ENCODE measurements at regions not wholly inside any gene's neighbourhood (a gene's known extent, or its start where the extent isn't known, plus 50 kb on each side); places are given as distances from the start of the nearest gene placed in this dataset.

DNA sequence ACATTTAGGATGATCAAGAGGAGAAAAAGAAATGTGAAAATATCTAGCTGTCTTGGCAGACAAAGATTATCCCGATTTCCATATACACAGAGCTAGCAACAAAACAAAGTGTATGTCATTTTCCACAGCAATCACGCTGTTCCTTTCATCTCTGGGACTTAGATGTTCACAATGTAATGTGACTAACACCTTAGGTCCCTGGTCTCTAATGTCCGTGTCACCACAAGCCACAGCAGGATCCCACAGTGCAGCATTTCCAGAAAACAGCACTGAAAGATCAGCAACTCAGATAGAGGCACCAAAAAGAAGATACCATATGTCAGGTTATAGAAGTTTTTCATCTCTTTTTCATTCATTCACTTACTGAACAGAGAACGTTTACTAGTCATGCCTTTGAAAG lies 118.0 kb upstream of the TNPO1 start:
- TF ChIP-seq, protein P1, sequence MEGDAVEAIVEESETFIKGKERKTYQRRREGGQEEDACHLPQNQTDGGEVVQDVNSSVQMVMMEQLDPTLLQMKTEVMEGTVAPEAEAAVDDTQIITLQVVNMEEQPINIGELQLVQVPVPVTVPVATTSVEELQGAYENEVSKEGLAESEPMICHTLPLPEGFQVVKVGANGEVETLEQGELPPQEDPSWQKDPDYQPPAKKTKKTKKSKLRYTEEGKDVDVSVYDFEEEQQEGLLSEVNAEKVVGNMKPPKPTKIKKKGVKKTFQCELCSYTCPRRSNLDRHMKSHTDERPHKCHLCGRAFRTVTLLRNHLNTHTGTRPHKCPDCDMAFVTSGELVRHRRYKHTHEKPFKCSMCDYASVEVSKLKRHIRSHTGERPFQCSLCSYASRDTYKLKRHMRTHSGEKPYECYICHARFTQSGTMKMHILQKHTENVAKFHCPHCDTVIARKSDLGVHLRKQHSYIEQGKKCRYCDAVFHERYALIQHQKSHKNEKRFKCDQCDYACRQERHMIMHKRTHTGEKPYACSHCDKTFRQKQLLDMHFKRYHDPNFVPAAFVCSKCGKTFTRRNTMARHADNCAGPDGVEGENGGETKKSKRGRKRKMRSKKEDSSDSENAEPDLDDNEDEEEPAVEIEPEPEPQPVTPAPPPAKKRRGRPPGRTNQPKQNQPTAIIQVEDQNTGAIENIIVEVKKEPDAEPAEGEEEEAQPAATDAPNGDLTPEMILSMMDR (IDR thresholded peaks at IDR 0.05; ENCODE audit: poor library complexity, severe bottlenecking): no peak
- no peak for TF ChIP-seq POLR2AphosphoS5 (IDR thresholded peaks at IDR 0.05)
- TF ChIP-seq, protein P2, sequence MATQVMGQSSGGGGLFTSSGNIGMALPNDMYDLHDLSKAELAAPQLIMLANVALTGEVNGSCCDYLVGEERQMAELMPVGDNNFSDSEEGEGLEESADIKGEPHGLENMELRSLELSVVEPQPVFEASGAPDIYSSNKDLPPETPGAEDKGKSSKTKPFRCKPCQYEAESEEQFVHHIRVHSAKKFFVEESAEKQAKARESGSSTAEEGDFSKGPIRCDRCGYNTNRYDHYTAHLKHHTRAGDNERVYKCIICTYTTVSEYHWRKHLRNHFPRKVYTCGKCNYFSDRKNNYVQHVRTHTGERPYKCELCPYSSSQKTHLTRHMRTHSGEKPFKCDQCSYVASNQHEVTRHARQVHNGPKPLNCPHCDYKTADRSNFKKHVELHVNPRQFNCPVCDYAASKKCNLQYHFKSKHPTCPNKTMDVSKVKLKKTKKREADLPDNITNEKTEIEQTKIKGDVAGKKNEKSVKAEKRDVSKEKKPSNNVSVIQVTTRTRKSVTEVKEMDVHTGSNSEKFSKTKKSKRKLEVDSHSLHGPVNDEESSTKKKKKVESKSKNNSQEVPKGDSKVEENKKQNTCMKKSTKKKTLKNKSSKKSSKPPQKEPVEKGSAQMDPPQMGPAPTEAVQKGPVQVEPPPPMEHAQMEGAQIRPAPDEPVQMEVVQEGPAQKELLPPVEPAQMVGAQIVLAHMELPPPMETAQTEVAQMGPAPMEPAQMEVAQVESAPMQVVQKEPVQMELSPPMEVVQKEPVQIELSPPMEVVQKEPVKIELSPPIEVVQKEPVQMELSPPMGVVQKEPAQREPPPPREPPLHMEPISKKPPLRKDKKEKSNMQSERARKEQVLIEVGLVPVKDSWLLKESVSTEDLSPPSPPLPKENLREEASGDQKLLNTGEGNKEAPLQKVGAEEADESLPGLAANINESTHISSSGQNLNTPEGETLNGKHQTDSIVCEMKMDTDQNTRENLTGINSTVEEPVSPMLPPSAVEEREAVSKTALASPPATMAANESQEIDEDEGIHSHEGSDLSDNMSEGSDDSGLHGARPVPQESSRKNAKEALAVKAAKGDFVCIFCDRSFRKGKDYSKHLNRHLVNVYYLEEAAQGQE (IDR thresholded peaks at IDR 0.05; ENCODE audit: borderline replicate concordance): no peak
- TF ChIP-seq EZH2 (IDR thresholded peaks at IDR 0.05; ENCODE audit: borderline replicate concordance, insufficient read depth, low read length, poor library complexity, severe bottlenecking): no peak
- TF ChIP-seq TAF1 (IDR thresholded peaks at IDR 0.05; ENCODE audit: low read depth): no peak
- no peak for TF ChIP-seq EP300 (conservative IDR thresholded peaks at IDR 0.05; ENCODE audit: poor library complexity, severe bottlenecking)
- no peak for TF ChIP-seq RAD21 (conservative IDR thresholded peaks at IDR 0.05)

All from neural cell (in vitro differentiated cells).